Sciatic nerve (tissue), 2 donors: ENCODE measurements at regions not wholly inside any gene's neighbourhood (a gene's known extent, or its start where the extent isn't known, plus 50 kb on each side); places are given as distances from the start of the nearest gene placed in this dataset.
A peak's percentile ranks its signal among the peaks of the same experiment; 100 is the strongest.
"Not testable (repeated sequence)": the region's sequence is repeated elsewhere in the genome, so short reads cannot be mapped to it uniquely, and the experiment has no call there.

Source experiments
- ATAC-seq: fragments of 200-7000 bp; cut with Tn5 transposase; one replicate; pipeline ENCODE4 v1.9.1; 2020; ENCODE audit warnings: mild to moderate bottlenecking, moderate library complexity
- DNase-seq: peaks from one replicate; pipeline ENCODE4 v3.0.0-alpha.2; 2020; ENCODE audit warnings: low spot score
- intact Hi-C: fragments of 100-400 bp; cut with DNase I; formaldehyde crosslinking; loops from one replicate; pipeline ENCODE4 v1.14.2; 2022
- donor health status: DM: no; HTN: no; CAD: no.
- donor health status: DM: no; HTN: no; CAD: no.

DNA sequence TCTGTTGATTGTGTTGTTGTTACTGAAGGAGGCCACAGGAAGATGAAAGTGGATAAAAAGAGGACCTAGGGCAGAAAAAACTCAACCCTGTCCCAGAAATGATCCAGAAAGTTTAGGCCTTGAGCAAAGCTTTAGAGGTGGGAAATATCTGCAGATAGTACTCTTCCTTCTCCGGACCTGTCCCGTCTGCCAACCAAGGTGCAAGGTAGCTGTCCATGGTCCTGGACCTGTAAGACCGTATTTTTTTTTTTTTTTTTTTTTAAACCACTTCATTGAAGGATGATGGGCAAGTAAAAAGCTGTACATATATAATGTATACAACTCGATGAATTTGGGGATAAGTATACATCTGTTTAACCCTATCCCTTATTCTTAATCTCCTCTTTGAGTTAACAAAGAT lies 225.9 kb downstream of the OLFM4 start:
- intact Hi-C loops: no loop called here
- ATAC-seq: no peak

GRCh38 chr13:53255795-53256194 lies 227.2 kb downstream of the OLFM4 start:
- intact Hi-C loops: no loop called here
- DNase-seq (no peak), ATAC-seq (no peak)

More for the DNA sequence above, 225.9 kb downstream of the OLFM4 start:
- no peak for DNase-seq

GRCh38 chr13:53260594-53260993 lies 232.0 kb downstream of the OLFM4 start:
- no peak for DNase-seq
- intact Hi-C loops: no loop called here
- no peak for ATAC-seq

DNA sequence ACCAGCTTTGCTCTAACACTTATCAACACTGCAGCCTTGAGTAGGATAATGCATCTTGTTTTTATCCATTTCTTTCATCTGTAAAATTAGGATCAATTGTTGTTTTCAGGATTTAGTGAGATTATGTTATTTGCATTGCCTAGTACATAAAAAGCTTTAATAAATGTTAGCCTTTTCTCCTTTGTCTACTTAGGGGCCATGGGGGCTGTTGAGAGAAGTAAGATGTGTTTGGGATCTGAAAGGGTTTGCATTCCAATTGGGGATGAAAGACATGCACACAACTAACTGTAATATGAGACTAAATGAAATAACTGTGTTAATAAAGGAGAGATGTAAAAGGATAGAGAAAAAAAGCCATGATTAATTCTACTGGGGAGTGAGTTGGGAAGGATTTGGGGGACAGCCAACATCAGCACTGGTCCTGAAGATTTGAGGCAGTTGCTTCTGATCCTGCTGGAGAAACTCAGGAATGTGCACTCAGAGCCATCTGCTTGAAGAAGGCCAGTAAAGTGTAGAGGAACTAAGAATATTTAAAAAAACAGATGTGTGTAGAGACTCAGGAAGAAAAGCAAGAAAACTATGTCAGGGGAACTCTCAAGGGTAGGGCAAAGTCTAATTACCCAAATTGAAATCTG lies 236.3 kb downstream of the OLFM4 start:
- intact Hi-C loops: no loop called here
- DNase-seq: no peak
- peak; percentile 32 for ATAC-seq

DNA sequence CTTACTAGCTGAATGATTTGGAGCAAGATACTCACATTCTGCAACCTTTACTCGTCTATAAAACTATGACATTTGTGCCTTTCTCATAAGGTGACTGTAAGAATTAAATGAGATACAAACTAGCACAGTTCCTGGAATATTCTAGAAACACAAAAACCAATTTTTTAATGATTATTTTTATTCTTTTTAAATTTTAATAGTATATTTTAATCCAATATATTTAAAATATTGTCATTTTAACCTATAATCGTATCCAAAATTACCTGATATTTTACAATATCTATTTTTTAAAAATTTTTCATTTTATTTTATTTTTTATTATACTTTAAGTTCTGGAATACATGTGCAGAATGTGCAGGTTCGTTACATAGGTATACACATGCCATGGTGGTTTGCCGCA lies 238.1 kb downstream of the OLFM4 start:
- no peak for ATAC-seq
- DNase-seq: no peak
- intact Hi-C loops: no loop called here

GRCh38 chr13:53269634-53270033 lies 241.0 kb downstream of the OLFM4 start:
- ATAC-seq: no peak
- DNase-seq: no peak
- intact Hi-C loops: no loop called here

DNA sequence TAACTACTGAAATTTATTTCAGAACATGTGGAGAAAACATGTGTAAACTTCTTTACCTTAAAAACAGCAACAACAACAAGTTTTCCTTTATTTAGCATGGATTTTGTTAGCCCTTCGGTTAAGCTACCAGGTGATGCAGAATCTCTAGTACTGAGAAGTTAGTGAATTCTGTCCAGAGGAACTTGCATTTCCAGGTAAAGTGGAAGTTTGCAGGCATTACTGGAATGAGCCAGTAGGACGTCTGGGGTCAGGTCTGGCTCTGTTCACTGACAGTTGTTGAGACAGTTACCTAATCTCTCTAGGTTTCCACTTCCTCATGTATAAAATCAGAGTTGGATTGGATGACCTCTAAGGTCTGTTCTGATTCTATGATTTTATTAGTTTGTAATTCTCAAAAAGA lies 244.3 kb downstream of the OLFM4 start:
- intact Hi-C loops: no loop called here
- DNase-seq (no peak), ATAC-seq (no peak)

- intact Hi-C loops: no loop called here
- ATAC-seq (no peak), DNase-seq (no peak)
Observed at GRCh38 chr13:53276265-53276664, 247.7 kb downstream of the OLFM4 start.

GRCh38 chr13:53281677-53282076 lies 253.1 kb downstream of the OLFM4 start:
- ATAC-seq: no peak
- intact Hi-C loops: no loop called here
- DNase-seq: no peak

DNA sequence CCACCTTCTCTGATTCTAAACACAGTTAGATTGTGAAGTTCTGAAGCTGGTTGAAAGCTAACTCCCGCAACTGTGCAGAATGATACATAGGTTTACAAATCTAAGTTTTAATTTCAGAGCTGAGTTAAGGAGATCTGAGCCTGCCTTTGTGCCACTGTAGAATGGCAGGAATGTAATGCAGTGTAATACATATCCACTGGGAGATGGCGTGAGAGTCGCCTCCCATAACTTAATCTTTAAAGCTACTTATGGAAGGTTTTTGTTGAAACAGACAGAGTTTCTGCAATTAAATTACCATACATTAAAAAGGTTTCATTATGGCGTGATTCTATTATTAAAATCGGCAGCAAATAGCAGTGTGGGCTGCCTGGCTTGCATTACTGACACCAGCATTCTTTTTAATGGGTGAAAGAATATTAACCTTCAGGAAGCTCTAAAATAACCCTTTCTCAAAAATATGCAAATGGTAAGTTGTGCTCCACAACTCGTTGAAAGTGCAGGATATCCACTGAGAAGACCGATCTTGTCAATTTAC lies 257.4 kb downstream of the OLFM4 start:
- DNase-seq (no peak), ATAC-seq (no peak)

GRCh38 chr13:53298396-53298795 lies 269.8 kb downstream of the OLFM4 start:
- DNase-seq (no peak), ATAC-seq (no peak)
- intact Hi-C loops: no loop called here

More for the DNA sequence above, 257.4 kb downstream of the OLFM4 start:
- intact Hi-C loops: no loop called here

GRCh38 chr13:53301449-53301848 lies 272.8 kb downstream of the OLFM4 start:
- DNase-seq (no peak), ATAC-seq (no peak)
- intact Hi-C loops: no loop called here

DNA sequence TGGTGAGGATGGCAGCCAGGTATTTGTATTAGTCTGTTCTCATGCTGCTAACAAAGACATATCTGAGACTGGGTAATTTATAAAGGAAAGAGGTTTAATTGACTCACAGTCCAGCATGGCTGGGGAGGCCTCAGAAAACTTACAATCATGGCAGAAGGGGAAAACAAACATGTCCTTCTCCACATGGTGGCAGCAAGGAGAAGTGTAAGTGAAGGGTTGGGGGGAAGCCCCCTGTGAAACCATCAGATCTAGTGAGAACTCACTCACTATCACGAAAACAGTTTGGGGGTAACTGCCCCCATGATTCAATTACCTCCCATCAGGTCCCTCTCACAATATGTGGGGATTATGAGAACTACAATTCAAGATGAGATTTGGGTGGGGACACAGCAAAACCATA lies 276.8 kb downstream of the OLFM4 start:
- intact Hi-C loops: not testable (repeated sequence)

GRCh38 chr13:53310786-53311185 lies 282.2 kb downstream of the OLFM4 start:
- ATAC-seq (no peak), DNase-seq (no peak)
- intact Hi-C loops: no loop called here

More for the DNA sequence above, 276.8 kb downstream of the OLFM4 start:
- ATAC-seq, DNase-seq: not testable (repeated sequence)

DNA sequence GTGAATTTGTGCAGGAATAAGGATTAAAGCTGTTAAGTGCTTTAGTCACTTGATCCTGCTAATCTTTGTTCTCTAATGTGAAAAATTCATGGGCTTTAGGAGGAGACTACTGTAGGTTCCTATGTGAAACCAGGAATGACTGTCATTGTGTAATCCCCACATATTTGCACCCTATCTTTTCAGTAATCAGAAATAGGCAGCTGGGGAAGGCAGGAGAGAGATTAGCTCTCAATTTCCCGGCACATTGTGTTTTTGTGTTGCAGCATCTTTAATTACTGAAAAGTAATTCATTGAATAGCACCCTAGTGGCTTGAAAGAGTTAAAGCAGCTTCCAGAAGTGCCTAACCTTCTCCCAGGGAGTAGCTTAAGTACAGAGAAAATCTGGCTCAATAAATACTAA lies 282.9 kb downstream of the OLFM4 start:
- intact Hi-C loops: no loop called here
- DNase-seq (no peak), ATAC-seq (no peak)

- DNase-seq: no peak
- intact Hi-C loops: no loop called here
- no peak for ATAC-seq
Observed at GRCh38 chr13:53321296-53321801, 292.7 kb downstream of the OLFM4 start.

DNA sequence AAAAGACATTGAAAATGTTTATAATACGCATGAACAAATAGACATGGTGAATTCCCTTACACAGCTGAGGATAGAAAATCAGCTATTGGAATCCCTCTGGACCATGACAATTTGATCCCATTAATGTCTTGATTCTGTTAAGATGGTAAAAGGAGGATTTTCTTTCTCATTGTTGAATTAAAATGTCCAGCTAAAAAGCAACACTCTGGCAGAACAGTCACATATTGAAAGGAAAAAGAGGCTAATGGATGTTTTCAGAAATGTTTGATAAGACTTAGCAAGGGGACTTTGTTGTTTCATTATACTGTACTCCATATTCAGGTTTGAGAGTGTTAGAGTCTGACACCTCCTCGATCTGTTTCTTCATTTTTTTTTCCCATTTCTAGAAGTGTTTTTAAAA lies 296.0 kb downstream of the OLFM4 start:
- intact Hi-C loops: no loop called here
- ATAC-seq (no peak), DNase-seq (no peak)

DNA sequence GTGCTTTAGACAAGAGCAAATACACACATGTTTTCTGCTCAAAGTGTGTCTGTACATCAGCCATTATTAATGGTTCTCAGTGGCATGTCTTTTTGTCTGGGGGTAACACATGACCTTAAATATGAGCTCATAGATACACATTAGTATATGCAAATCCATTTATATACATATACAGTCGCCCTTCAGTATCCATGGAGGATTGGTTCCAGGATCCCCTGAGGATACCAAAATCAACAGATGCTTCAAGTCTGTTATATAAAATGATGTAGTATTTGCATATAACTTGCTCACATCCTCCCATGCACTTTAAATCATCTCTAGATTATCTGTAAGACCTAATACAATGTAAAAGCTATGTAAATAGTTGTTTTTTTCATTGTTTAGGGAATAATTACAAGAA lies 298.1 kb downstream of the OLFM4 start:
- intact Hi-C loops: no loop called here
- ATAC-seq: no peak
- DNase-seq: no peak

DNA sequence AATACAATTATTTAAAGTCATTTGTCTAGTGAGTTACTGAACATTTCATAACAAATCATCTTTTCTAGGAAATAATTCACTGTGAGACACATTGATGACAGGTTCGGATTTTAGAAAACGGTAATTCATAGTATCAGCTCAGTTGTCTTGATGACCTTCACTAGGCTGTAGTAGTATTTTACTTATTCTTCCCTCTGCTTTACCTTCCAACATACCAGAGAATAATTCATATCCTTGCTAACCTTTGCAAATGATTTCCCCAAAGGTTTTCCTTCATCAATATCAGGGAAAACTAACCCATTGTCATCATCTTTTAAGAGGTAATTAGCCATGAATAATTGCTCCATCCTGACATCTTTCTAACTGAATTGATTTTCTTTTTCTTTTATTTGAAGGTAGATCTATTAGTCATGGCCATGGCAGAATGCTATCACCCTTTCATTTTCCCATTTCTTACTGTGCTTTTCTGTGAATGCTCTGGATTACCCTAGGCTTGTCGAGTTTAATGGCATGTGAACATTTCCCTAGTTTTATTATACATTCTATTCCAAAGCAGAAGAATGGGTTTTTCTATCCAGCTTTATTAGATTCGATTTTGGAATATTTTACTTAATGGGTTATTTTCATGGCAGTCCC lies 299.2 kb downstream of the OLFM4 start:
- intact Hi-C loops: no loop called here
- DNase-seq: no peak
- ATAC-seq: no peak

DNA sequence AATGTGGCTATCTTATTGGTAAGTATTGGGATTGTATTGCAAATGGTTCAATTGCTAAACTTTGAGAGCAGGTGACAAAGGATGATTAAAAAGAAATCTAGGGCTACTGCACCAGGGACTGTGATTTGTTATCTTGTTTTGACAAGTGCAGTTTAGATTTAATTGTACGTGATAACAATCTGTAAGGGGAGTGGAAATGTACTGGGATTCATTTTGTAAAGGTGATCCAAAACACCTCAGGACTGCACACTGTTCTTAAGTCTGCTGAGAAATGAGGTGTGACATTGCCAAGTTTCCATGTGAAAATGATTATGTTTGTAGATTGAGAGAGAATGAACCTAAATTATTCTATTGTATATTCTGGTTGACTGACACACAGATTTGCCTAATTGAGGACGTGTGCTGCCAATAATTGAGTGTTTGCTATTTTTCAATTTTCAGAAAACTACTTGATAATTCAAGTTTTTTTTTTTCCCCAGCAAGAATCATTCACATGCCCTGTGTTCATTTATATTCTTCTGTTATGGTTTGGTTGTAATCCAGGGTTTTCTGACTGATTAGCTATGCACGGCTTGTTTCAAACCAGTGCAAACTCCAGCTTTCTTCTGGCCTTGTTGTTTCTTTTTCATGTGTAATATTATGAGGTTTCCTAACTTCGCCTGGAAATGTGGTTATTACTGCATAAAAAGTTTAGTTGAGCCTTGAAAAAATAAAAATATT lies 308.0 kb downstream of the OLFM4 start:
- intact Hi-C loops: no loop called here

More for the DNA sequence above, 308.0 kb downstream of the OLFM4 start:
- ATAC-seq: no peak
- DNase-seq: no peak
